Stimulated activated naive CD4-positive, alpha-beta T cell (primary cell): ENCODE measurements at regions not wholly inside any gene's neighbourhood (a gene's known extent, or its start where the extent isn't known, plus 50 kb on each side); places are given as distances from the start of the nearest gene placed in this dataset.
"Not testable (repeated sequence)": the region's sequence is repeated elsewhere in the genome, so short reads cannot be mapped to it uniquely, and the experiment has no call there.

Experiments used
- DNase-seq, 6 experiments: peaks; one replicate each; lab custom pipeline; 2025; lab: John Stamatoyannopoulos, UW

DNA sequence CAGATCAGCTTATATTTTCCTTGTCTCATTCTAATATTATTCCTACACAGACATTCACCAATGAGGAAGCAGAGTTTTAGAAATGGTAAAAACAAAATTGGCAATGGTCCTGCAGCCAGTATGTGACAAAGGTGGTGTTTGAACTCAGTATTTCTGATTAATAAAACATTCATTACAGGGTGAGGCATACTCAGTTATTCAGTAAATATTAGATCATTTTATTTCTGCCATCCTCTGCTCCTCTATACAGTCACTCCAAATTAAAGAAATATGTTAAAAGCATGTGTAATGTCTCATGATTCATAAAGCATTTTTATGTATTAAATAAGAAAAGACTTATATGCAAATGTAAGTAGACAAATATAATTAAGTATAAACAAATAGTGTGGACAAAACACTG, 684.6 kb upstream of the ACO1 start:
- DNase-seq: no peak

DNA sequence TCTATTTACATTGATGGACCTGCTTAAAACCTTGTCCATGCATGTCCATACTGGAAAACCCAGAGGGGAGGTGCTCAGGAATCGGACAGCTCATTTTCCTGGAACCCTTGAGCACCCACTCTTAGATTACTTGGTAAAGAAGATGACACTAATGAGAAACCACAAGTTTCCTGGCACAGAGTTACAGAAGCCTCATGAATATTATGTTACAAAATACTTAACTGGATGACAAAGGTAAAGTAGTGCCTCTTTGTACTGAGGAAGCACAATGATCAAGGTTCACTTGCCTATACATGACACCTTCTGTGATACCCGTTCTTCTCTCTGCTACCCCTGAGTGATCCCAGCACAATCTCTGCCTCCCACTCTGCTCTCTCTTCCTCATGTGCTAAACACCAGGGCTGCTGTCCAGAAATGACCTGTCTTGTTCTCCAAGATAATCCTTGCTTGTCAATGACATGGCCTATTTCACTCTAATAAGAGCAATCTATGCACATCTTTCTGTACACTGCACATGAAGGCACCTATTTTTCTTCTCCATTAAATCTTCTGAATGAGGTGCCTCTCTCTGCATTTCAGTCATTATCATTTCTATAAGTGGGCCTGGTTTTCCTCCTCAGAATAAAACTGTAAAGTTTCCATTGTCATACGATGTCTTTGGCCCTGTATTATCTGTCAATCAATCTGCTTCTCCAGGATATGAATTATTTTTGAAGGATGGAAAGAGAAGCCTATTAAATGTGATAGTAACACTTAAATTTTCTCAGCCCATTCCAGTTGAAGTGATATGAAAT, 684.0 kb upstream of the ACO1 start:
- no peak for DNase-seq

DNA sequence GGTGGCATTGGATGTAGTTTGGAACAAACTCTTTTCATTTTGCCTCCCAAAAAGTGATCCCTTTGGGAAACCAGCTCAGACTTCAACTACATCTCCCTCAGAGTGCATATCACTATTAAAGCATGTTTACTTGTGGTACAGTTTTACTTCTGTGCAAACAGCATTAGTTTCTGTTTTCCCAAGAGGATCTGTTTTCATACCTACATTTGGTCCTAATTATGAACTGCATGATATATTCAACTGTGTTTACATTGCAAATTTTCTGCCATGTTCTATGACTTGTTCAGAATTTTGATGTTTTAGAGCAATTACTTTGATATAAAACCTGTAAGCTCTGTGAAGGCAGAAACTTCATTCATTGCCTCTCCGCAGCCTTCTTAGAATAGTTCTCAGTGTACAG, 681.5 kb upstream of the ACO1 start:
- DNase-seq: no peak

DNA sequence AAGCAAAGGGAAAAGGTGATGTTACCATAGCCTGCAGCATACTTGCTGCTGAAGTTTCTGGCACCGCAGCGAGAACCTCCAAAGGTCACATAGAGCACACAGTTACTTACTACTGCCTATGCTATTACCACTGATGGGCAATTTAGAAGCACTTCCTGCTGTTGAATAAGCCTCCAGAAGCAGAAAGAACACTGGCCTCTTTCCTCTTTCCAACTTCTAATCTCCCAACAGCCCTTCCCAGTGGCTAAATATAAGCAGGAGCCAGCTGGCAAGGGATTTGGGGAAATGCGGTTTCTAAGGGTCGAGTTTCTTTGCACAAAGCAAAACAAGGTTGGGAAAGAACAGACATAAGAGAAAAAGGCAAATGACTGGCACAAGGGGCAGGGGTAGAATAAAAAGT, 669.2 kb upstream of the ACO1 start:
- no peak for DNase-seq

DNA sequence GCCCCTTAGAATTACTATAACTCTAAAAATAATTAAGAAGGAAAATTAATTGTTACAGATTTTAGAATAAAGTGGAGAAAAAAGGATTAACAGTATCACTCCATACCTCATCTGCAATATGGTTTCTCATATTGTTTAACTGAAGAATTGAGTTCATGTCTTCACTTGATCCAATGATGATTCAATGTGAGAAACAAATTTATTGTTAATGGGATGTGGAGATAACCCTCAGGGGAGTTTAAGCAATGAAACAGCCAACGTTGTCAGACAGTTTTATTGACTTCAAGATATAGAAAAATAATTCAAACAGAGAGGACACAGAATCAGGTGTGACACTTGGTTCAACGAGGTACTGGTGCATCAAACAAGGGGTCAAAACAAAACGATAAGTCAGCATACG, 665.2 kb upstream of the ACO1 start:
- no peak for DNase-seq

DNA sequence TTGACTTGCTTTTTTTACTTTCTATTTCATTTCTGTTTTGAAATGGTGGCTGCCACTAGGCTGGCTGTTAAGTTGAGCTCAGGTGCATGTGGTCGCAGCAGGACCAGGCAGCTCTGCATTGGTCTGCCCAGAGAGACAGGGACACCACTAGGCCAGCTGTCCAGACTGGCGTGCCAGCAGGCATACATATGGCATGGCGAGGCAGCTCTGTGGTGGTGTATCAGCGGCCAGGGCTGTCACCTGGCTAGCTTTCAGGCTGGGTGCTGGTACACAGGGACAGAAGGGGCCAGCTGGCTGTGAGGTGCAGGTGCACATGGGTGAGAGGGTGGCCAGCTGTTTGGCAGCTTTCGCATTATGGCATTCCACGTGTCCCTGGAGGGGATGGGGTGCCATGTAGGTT, 654.0 kb upstream of the ACO1 start:
- no peak for DNase-seq

DNA sequence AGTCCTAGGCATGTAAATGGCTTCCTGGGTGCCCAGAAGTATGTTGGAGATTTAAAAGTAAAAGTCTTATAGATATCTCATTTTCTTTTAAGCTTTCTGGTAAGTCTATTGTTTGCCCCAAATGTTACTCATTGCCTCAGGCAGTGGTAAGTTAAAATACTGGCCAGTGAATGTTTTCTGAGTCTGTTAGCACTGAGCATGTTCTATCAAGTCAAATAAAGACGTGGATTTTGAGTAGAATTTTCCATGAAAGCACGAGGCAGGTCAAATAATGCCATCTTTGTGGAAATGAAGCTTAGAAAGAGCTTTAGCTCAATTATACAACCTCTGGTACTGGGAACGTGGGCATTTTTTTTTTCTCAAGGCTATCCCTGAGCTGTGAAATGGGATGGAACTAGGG, 651.3 kb upstream of the ACO1 start:
- no peak for DNase-seq

DNA sequence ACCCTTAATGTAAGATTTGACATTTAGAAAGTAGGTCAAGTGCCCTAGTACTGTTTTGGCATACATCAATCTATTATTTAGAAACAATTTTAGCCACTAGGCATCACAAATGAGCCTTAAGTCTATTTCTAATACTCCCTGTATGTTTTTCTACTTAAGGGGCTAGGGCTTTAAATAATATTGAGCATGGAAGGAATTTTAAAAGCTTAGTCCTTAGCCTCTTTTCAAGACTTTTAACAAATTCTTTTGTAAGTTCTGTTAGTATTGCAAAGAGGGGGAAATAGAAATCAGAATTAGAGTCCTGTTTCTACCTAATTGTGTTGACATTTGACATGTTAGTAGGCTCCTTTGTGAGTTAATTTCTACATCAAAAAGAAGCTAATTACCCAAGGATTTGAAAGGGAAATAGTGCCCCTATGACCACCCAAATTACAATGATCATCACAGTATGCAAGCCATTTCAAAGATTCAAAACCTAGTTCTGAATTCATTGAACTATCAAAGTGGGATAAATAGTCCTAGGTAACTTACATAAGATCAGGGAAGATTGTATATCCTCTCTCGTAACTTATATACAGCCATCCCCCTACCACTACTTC, 647.8 kb upstream of the ACO1 start:
- no peak for DNase-seq

DNA sequence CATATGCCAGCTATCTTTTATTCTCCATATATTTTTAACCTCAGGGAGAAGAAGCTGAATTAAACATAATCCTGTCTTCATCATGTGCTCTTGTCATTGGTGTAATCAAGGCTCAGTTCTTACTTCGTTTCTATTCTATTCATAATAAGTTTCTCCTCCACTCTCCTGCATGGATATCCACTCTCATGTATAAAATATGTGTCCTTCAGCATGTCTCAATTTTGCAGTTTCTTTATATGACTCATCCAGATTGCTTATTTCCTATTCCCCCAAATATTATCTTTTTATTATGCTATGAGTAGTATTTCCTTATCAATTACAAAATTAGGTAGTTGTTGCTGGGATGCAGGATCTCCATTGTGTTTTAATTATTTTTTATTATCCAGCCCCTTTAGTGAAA, 643.7 kb upstream of the ACO1 start:
- DNase-seq: no peak

DNA sequence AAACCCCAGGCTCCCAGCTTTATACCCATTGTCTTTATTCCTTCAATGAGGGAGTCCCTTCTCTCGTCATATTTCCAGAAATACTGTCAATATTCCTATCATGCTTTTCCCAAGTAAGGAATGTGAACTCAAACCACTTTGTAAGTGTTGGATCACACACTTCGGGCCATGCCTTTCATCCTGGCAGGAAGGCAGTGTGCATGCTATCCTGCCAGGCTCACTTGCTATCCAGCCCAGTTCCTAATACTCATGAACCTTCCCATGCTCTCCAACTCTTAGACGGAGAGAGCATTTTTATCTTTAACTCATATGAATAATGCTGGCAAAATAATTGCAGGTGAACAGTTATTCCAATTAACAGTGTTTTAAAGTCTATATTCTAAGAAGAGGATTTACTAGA, 639.9 kb upstream of the ACO1 start:
- DNase-seq: no peak

DNA sequence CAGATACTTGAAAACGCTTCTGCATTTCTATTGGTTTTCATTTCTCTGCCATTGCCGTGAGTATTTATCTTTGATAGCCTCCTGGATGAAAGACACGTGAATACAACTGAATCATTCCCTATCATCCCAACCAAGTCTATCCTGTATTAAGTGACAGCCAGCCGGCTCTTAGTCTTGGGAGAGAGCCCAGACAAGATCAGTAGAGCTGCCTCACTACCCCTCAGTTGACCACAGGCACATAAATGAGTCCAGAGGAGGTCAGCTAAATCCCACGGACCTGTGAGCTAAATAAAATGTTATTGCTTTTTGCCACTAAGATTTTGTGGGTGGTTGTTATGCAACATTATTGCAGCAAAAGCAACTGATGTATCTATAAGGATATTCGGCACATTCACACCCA, 639.0 kb upstream of the ACO1 start:
- no peak for DNase-seq

DNA sequence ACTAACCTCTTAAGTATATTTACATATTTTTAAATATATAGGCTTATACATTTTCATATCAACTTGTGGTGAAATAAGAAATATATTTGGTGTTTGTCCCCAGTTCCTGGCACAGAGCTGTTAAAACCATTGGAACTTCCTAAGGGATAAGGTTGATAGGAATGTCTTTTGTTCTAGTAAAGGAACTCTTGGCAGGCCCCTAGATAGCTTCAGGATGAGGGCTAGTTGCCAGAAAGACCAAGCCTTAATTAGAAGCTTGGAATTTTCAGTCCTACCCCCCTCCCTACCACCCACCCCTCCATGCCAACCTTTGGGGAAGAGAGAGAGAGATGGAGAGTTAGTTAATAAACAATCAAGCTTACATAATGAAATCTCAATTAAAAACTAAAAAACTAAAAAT, 638.6 kb upstream of the ACO1 start:
- no peak for DNase-seq

DNA sequence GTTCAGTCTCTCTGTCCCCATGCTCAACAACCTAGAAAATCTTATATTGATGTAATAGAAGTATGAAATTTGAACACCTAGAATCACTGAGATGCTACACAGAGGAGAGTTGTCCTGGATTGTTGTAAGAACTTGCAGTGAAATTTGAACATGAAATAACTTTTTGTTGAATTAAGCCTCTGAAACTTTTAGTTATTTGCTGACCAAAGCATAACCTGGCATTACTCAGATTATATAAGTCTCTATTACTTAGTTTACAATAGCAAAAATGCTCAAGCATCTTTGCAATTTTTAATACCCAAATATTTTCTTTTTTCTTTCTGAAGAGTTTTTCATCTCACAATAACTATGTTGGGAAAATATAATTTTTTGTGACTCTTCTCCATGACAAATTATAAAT, 630.7 kb upstream of the ACO1 start:
- DNase-seq: no peak

DNA sequence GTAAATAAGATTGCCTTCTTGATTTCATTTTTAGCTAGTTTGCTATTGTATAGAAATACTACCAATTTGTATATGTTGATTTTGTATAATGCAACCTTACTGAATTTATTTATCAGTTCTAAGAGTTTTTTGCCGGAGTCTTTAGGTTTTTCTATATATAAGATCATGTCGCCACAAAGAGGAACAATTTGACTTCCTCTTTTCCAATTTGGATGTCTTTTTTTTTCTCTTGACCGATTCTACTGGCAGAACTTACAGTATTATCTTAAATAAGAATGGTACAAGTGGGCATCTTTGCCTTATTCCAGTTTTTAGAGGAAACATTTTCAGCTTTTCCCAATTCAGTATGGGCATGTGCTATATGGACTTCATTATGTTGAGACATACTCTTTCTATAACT, 624.7 kb upstream of the ACO1 start:
- no peak for DNase-seq

DNA sequence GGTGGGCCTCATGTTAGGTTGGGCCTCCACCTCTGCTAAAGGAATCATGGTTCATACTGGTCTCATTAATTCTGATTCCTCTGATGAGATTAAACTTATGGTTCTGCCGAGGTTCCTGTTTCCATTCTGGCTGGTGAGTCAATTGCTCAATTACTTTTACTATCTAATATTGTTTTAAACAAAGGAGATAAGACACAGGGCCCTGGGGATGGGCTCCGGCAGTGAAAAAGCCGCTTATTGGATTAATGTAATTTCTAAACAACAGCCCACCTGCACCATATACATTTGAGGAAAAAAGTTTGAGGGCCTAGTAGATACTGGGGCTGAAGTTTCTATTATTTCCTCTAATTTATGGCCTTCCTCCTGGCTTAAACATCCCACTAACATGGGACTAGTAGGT, 610.4 kb upstream of the ACO1 start:
- not testable (repeated sequence) for DNase-seq

DNA sequence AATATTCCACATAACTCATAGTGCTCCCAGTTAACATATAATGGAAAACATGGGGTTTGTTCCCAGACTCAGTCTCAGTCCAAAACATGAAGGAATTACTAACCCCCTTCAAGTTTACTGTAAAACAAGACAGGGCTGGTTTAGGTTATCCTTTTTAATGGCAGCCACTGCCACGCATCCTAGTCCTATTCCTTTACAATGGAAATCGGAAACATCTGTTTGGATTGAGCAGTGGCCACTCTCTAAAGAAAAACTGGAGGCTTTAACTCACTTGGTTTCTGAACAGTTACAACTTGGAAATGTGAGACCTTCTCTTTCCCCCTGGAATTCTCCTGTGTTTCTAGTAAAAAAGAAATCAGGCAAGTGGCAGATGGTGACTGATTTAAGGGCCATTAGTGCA, 609.9 kb upstream of the ACO1 start:
- no peak for DNase-seq

DNA sequence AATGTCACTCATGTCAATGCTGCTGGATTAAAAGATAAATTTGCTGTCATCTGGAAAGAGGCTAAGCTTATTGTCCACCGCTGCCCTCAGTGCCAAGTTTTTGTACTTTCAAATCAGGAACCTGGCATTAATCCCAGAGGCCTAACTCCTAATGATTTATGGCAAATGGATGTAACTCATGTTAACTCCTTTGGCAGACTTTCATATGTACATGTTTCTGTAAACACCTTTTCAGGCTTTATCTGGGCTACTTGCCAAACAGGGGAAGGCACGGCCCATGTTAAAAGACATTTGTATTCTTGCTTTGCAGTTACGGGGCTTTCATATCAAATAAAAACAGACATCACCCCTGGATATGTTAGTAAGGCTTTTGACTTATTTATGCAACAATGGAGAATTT, 608.0 kb upstream of the ACO1 start:
- no peak for DNase-seq

DNA sequence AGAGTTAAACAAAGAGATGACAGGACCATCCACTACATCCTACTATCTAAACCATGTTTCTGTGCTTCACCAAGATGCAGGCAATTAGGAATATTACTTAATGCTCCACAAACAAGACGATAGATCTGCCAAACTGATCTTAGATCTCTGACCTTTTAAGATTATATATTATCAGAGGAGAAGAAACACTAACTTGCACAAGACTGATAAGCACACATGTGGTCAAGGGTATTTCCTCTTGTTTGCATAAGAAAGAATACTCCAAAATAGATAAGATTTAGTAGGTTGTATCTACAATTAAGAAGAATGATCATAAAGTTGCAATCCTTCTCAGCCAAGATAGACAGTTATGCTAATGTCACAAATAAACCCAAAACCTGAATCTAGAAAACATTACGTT, 601.0 kb upstream of the ACO1 start:
- no peak for DNase-seq

DNA sequence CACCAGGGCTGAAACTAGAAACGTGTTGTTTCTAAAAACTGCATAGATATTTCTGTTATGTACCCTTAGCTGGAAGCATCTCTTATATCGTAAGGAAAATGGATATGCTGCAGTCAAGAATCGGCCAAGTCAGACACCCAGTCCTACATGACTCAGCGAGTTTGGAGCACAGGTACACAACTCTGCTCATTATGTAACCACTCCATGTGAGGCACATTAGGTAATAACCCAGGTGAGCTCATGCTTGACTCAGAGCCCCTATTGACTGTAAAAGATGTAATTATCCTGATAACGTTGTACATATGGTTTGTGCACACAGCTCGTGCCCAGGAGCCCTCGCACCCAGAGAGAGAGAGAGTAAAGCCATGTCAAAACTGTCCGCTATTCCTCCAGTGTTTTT, 593.7 kb upstream of the ACO1 start:
- DNase-seq: no peak

DNA sequence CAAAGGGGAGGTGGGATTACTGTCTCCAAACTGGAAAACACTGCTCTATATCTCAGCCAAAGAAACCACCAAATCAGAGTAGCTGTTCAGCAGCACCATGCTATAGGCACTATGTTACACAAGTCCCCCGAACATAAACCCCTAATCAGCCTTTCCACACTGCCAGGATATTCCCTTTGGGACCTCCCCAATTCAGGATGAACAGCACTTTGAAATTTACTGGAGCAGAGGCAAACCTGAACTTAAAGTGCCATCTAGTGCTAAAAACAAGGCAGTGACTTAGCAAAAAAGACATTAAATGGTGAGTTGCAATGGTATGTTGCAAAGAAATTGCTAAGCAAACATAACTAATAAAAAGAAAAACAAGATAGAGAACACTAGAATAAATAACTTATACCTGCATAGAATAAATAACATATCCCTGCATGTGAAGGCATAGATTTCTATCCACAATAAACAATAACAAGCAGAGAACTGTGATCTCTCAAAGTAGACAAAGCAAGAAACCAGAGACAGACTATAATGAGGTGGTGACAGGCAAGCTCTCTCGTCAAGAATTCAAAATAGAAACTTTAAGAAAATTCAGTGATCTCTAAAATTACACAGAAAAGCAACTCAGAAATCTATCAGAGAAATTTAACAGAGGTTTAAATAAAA, 584.4 kb upstream of the ACO1 start:
- DNase-seq: peak in 2 of 6 experiments; percentile 11 to 28

DNA sequence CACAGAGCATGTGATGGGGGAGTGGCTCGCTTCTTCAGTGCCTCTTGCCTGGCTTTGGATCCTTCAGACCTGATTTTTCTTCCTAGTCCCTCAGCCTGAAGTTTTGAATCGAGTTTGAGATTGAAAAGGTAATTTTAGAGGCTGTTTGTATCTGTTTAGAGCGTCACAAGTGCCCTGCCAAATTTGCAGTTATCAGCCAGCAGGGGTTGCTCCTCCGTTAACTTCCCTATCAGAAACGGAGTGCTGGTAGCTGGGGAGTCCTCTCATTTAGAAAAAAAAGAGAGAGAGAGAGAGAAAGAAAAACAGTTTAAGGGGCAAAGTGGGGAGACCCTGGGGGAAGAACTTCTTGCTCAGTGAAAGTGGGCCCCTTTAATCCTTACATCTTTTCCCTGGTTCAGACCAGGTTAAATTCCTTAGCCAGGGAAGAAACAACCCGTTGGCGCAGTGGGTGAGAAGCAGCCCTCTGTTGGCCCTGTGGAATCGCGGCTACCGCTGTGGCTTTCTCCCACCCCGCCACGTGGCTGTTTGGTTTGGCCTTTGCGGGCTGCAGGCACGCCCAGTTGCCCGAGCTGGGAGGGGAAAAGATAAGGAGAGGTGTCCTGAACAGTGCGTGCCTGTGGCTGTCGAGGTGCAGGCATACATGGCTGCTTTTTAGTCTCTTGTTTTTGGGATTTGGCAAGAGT, 576.7 kb upstream of the ACO1 start:
- no peak for DNase-seq

DNA sequence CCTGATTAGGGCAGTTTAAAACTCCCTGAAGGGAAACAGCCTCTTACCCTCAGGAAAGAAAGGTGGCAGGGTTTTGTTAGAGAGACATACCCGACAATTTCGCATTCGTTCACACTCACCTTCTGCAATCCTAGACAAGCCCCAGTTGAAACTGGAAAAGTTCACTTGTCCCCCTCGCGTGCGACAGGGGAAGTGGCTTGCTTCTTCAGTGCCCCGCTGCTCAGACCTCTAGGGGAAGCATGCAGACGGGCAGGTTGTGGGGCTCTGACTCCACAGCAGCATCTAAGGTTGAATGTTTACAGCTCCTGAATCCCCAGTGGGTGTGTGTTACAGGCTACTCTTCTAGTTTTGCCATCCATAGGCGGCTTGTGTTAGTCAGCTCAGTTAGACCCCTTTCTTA, 575.7 kb upstream of the ACO1 start:
- DNase-seq: no peak

DNA sequence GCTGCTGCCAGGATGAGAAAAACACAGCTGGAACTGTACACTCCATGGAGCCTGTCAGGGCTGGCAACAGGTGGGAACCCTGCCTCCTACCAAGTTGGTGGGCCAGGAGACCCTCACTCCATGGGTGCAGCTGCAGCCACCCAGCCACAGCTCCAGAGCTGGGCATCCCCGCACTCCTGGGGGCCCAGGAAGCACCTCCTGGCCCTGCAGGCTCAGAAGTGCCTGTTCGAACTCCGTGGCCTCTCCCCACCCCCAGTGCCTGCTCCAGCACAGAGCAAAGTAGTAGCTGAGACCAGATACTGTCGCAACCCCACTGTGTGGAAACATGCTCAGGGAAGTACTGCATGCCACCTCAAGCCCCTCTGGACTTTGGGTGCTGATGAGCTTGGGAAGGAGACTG, 564.0 kb upstream of the ACO1 start:
- no peak for DNase-seq
